GM12878 (cell line): ENCODE measurements at regions not wholly inside any gene's neighbourhood (a gene's known extent, or its start where the extent isn't known, plus 50 kb on each side); places are given as distances from the start of the nearest gene placed in this dataset.

ENCODE experiments used
- ATAC-seq: fragments of 200-7000 bp; cut with Tn5 transposase; 3 replicates; pipeline ENCODE4 v1.9.1; 2020; ENCODE audit warnings: mild to moderate bottlenecking, moderate library complexity
- BruUV-seq: library from RNA; stranded (reverse); fragments of 400-500 nt; replicated peaks from 2 replicates; lab custom pipeline; 2021; lab: Mats Ljungman, UMichigan
- CTCF ChIA-PET: fragments of 300-600 bp; sonication (Branson Sonifier 250); formaldehyde crosslinking; extraction: SDS; loops from one replicate; lab custom pipeline; 2021; ENCODE audit warnings: inconsistent platforms; lab: Yijun Ruan, JAX
- POLR2A ChIA-PET: fragments of 350-600 bp; formaldehyde crosslinking; extraction: SDS; loops from one replicate; lab custom pipeline; 2021; ENCODE audit warnings: inconsistent platforms; lab: Charles Lee
- RAD21 ChIA-PET: fragments of 300-600 bp; sonication (Branson Sonifier 250); formaldehyde crosslinking; loops from one replicate; lab custom pipeline; 2023; ENCODE audit warnings: antibody characterized with exemption; ENCODE audit not compliant: unreplicated experiment; lab: Charles Lee
- SMC1A ChIA-PET: fragments of 300-600 bp; sonication (Branson Sonifier 250); formaldehyde crosslinking; loops from one replicate; lab custom pipeline; 2023; ENCODE audit not compliant: unreplicated experiment, uncharacterized antibody; lab: Charles Lee
- DNase-seq: peaks from one replicate; pipeline ENCODE4 v3.0.0-alpha.2; 2011; ENCODE audit warnings: low read depth, low spot score
- FAIRE-seq: peaks from 3 replicates; lab custom pipeline; 2011; peaks lifted over from hg19 to GRCh38; lab: Jason Lieb, UNC
- H2AFZ ChIP-seq: 2 replicates; pipeline ENCODE4 v1.6.0; 2011; ENCODE audit warnings: low read depth, low read length, control low read depth; ENCODE audit not compliant: control insufficient read depth
- H3K27ac ChIP-seq: 2 replicates; pipeline ENCODE4 v1.5.1; 2011; ENCODE audit warnings: control low read depth; ENCODE audit not compliant: control insufficient read depth, insufficient read depth
- H3K27me3 ChIP-seq, 2 experiments: replicated peaks in 1 of 2; 2 replicates each; pipeline versions ENCODE4 v1.6.0 to v1.6.1; 2011; ENCODE audit warnings: low read length in 1 of 2; ENCODE audit not compliant: control insufficient read depth in 2 of 2, insufficient read depth in 2 of 2
- H3K36me3 ChIP-seq, 2 experiments: 2 replicates each; pipeline ENCODE4 v1.5.1; 2011; ENCODE audit warnings: low read length in 1 of 2; ENCODE audit not compliant: control insufficient read depth in 2 of 2, insufficient read depth in 2 of 2
- H3K4me1 ChIP-seq: 2 replicates; pipeline ENCODE4 v1.6.1; 2011; ENCODE audit warnings: mild to moderate bottlenecking, low read length, moderate library complexity, mixed read lengths; ENCODE audit not compliant: control insufficient read depth, insufficient read depth
- H3K4me2 ChIP-seq: 2 replicates; pipeline ENCODE4 v1.6.0; 2011; ENCODE audit warnings: control low read depth; ENCODE audit not compliant: control insufficient read depth, insufficient read depth
- H3K4me3 ChIP-seq: fragments of 200-600 bp; sonication (generic); 2 replicates; pipeline ENCODE4 v1.5.1; 2016
- H3K79me2 ChIP-seq: 2 replicates; pipeline ENCODE4 v1.6.0; 2011; ENCODE audit warnings: low read length; ENCODE audit not compliant: control insufficient read depth, insufficient read depth
- H3K9ac ChIP-seq: 2 replicates; pipeline ENCODE4 v1.8.0; 2011; ENCODE audit warnings: low read length, control low read depth, mixed read lengths; ENCODE audit not compliant: control insufficient read depth, insufficient read depth
- H3K9me3 ChIP-seq: replicated peaks from 3 replicates; pipeline ENCODE4 v1.5.1; 2011; ENCODE audit warnings: mild to moderate bottlenecking, low read length; ENCODE audit not compliant: control insufficient read depth, insufficient read depth
- H4K20me1 ChIP-seq: 2 replicates; pipeline ENCODE4 v1.6.0; 2011; ENCODE audit not compliant: control insufficient read depth, insufficient read depth
- BRCA1 ChIP-seq: IDR thresholded peaks from 2 replicates; pipeline ENCODE4 v1.6.1; 2011; ENCODE audit warnings: low read depth, low read length, improper control_type of control experiment
- IKZF2 ChIP-seq, 2 experiments: fragments of 450-650 bp; IDR thresholded peaks; 2 replicates each; pipeline ENCODE4 v1.6.1; 2017; ENCODE audit warnings: mild to moderate bottlenecking in 2 of 2, moderate library complexity in 2 of 2
- KAT2A ChIP-seq: conservative IDR thresholded peaks from 2 replicates; pipeline ENCODE4 v1.6.1; 2011; ENCODE audit warnings: low read depth, low read length; ENCODE audit not compliant: control insufficient read depth
- RAD21 ChIP-seq: IDR thresholded peaks from 2 replicates; pipeline ENCODE4 v1.6.1; 2011; ENCODE audit warnings: mild to moderate bottlenecking, low read depth, low read length, moderate library complexity; ENCODE audit not compliant: insufficient read depth
- STAT3 ChIP-seq: IDR thresholded peaks from 2 replicates; pipeline ENCODE4 v1.6.1; 2011; ENCODE audit warnings: low read depth, low read length, improper control_type of control experiment
- ZBED1 ChIP-seq: IDR thresholded peaks from 2 replicates; pipeline ENCODE4 v1.6.1; 2016; ENCODE audit warnings: borderline replicate concordance
- ZBTB33 ChIP-seq: fragments of 450-650 bp; IDR thresholded peaks from 2 replicates; pipeline ENCODE4 v1.6.1; 2017; ENCODE audit warnings: mild to moderate bottlenecking
- ZNF384 ChIP-seq: IDR thresholded peaks from 2 replicates; pipeline ENCODE4 v1.6.1; 2012; ENCODE audit warnings: low read depth, mild to moderate bottlenecking, low read length, improper control_type of control experiment, borderline replicate concordance
- WGBS: methylation state at CpG from one replicate; pipeline ENCODE4 v1.1.6; 2016; ENCODE audit warnings: low lambda C conversion rate; ENCODE audit not compliant: insufficient replicate concordance, insufficient coverage; ENCODE audit errors: missing lambda C conversion rate; 5-methylcytosine and 5-hydroxymethylcytosine counted together
- in situ Hi-C: fragments of 300-500 bp; cut with MboI; formaldehyde crosslinking; loops from 9 replicates; pipeline ENCODE4 v1.14.3; 2018; ENCODE audit warnings: mixed read lengths
- intact Hi-C: fragments of 100-400 bp; cut with micrococcal nuclease; formaldehyde crosslinking; loops from one replicate; pipeline ENCODE4 v1.14.2; 2022; ENCODE audit not compliant: unreplicated experiment
- TF ChIP-seq, protein P1 (sequence below): fragments of 150-350 bp; IDR thresholded peaks from 2 replicates; pipeline ENCODE4 v1.6.1; 2014; ENCODE audit warnings: mild to moderate bottlenecking, low read depth, low read length
- TF ChIP-seq, protein P2 (sequence below): fragments of 450-650 bp; IDR thresholded peaks from 2 replicates; pipeline ENCODE4 v1.6.1; 2017; ENCODE audit warnings: mild to moderate bottlenecking, moderate library complexity

DNA sequence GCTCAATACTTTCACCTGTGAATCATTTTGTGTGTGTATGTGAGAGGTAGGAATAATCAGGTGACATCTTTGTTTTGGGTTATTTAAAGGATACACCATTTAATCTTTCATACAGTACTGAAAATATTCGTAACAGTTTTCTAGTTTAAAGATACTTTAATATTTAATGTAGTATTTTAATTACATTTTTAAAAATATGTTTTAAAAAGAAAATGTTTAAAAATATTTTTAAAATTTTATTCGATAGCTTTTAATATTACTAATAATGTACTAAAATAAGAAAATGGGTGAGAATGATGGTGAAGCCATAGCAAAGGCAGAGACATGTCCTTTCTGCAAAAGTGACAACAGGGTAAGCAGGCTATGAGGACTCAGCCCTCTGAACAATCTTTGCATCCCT is 56.3 kb upstream of the MEF2C start:
- H3K4me2 ChIP-seq, result no peak overlapping the region
- no peaks in the 10 kb centered on the region for H3K9me3 ChIP-seq
- ChIA-PET SMC1A (interaction anchor here (0.7 to 1.3 kb wide), 6 partner anchors 8 to 213 kb away, joined by 3 to 4 read pairs (median 3); no protein-coding TSS in a partner anchor), CTCF (interaction anchor here (1.1 to 1.9 kb wide), 2 partner anchors 10 to 13 kb away, joined by 3 to 7 read pairs; no protein-coding TSS in a partner anchor), POLR2A (no interaction called here), RAD21 (interaction anchor here (0.7 kb wide), 1 partner anchor 53 kb away, joined by 3 read pairs; no protein-coding TSS in a partner anchor)
- no TSS peak for BruUV-seq
- no peak overlapping the region for H3K4me3 ChIP-seq
- ATAC-seq (no peak), DNase-seq (no peak), FAIRE-seq (no peak)
- H3K79me2 ChIP-seq, result no peaks in the 10 kb centered on the region
- TF ChIP-seq STAT3 (no peak), ZBED1 (no peak), ZBTB33 (no peak), KAT2A (no peak), IKZF2 (IDR thresholded peaks at IDR 0.05) (no peak), BRCA1 (no peak), ZNF384 (no peak), RAD21 (no peak)
- TF ChIP-seq, protein P1, sequence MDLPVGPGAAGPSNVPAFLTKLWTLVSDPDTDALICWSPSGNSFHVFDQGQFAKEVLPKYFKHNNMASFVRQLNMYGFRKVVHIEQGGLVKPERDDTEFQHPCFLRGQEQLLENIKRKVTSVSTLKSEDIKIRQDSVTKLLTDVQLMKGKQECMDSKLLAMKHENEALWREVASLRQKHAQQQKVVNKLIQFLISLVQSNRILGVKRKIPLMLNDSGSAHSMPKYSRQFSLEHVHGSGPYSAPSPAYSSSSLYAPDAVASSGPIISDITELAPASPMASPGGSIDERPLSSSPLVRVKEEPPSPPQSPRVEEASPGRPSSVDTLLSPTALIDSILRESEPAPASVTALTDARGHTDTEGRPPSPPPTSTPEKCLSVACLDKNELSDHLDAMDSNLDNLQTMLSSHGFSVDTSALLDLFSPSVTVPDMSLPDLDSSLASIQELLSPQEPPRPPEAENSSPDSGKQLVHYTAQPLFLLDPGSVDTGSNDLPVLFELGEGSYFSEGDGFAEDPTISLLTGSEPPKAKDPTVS, result no peak
- TF ChIP-seq, protein P2, sequence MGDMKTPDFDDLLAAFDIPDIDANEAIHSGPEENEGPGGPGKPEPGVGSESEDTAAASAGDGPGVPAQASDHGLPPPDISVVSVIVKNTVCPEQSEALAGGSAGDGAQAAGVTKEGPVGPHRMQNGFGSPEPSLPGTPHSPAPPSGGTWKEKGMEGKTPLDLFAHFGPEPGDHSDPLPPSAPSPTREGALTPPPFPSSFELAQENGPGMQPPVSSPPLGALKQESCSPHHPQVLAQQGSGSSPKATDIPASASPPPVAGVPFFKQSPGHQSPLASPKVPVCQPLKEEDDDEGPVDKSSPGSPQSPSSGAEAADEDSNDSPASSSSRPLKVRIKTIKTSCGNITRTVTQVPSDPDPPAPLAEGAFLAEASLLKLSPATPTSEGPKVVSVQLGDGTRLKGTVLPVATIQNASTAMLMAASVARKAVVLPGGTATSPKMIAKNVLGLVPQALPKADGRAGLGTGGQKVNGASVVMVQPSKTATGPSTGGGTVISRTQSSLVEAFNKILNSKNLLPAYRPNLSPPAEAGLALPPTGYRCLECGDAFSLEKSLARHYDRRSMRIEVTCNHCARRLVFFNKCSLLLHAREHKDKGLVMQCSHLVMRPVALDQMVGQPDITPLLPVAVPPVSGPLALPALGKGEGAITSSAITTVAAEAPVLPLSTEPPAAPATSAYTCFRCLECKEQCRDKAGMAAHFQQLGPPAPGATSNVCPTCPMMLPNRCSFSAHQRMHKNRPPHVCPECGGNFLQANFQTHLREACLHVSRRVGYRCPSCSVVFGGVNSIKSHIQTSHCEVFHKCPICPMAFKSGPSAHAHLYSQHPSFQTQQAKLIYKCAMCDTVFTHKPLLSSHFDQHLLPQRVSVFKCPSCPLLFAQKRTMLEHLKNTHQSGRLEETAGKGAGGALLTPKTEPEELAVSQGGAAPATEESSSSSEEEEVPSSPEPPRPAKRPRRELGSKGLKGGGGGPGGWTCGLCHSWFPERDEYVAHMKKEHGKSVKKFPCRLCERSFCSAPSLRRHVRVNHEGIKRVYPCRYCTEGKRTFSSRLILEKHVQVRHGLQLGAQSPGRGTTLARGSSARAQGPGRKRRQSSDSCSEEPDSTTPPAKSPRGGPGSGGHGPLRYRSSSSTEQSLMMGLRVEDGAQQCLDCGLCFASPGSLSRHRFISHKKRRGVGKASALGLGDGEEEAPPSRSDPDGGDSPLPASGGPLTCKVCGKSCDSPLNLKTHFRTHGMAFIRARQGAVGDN, result no peak
- in situ Hi-C loops (no loop called here), intact Hi-C loops (no loop called here)
- H3K4me1 ChIP-seq, result no peaks in the 10 kb centered on the region
- H3K9ac ChIP-seq, result no peak overlapping the region
- no peak overlapping the region for H2AFZ ChIP-seq
- H3K36me3 ChIP-seq, result no peaks in the 10 kb centered on the region
- no peaks in the 10 kb centered on the region for H3K27me3 ChIP-seq
- WGBS, result 100% methylated on average over 2 of the region's 2 CpGs
- no peak overlapping the region for H3K27ac ChIP-seq
- H4K20me1 ChIP-seq, result no peaks in the 10 kb centered on the region
